HG03159 (cell line): ENCODE measurements at regions not wholly inside any gene's neighbourhood (a gene's known extent, or its start where the extent isn't known, plus 50 kb on each side); places are given as distances from the start of the nearest gene placed in this dataset.
"Not testable (repeated sequence)": the region's sequence is repeated elsewhere in the genome, so short reads cannot be mapped to it uniquely, and the experiment has no call there.

Experiments
- ATAC-seq: cut with Tn5 transposase; IDR thresholded peaks from one replicate; pipeline ENCODE4 v1.9.1; 2021; ENCODE audit warnings: mild to moderate bottlenecking, moderate library complexity; ENCODE audit not compliant: unreplicated experiment

DNA sequence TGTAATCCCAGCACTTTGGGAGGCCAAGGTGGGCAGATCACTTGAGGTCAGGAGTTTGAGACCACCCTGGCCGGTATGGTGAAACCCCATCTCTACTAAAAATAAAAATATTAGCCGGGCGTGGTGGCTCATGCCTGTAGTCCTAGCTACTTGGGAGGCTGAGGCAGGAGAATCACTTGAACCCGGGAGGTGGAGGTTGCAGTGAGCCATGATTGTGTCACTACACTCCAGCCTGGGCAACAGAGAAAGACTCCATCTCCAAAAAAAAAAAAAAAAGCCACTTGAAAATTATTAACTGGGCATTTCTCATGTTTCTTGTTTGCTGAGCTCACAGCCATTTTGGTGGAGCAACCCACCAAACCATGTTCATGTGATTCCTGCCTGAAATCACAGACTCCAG is 131.1 kb upstream of the LPP start:
- not testable (repeated sequence) for ATAC-seq

GRCh38 chr3:188025555-188025954 is 128.4 kb upstream of the LPP start:
- ATAC-seq, result no peak

DNA sequence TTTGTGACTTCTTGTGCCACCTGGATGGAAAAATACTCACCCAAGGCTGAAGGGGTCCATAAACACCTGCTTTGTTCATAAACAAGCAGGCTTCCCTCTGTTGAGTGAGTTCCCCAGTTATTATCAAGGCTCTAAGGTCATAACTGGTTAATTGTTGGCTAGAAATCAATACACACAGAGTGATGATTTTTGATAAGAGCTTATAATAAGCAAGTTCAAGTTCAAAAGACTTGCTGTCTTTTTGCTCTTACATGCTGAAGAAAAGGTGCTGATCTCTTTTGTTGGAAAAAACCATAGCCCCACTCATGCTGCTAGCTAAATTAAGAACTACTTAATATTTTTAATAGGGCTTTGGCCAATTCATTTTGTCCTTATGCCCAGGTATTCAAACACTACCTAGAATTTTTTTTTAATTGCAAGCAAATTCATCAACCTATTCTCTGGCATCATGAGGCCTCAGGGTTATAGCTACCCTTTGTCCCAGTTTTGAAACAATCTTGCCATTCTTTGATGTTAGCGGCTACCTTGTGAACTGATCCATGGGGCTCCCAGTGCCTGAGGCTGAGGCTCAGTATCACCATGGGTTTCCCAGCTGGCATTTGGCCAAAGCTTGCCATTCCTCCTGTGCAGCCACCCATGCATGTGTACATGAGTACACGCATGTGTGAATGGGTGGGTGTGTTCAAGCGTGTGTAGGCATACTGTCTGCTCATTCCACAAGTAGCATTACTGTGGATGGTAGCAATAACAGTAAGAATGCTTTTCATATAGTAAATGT is 127.6 kb upstream of the LPP start:
- ATAC-seq, result no peak

- no peak for ATAC-seq
These were observed 122.8 kb upstream of the LPP start for GRCh38 chr3:188031121-188031520.

- ATAC-seq, result no peak
These were observed 119.0 kb upstream of the LPP start for GRCh38 chr3:188034989-188035388.

- ATAC-seq, result no peak
These were observed 117.4 kb upstream of the LPP start for GRCh38 chr3:188036375-188037194.

DNA sequence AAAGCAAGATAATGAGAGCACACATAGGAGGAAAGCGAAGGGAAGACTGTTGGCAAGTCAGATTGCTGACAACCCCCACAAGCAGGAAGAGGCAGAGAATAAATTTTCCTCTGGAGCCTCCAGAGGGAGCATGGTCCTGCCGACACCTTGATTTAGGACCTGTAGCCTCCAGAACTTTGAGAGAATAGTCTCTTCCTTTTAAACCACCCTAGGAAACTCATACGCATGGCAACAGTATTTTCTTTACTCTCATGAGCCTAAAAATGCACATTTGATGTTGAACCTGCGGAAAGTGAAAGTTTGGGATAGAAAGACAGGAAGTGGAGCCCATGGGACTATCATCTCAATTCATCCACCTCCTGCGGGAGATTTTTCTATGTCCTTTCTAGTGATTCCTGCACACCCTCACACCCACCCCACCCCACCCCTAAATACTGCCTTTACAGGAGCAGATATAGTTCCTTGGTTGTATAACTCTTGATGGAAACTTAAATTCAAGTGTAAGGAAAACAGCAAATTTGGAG is 116.7 kb upstream of the LPP start:
- no peak for ATAC-seq

DNA sequence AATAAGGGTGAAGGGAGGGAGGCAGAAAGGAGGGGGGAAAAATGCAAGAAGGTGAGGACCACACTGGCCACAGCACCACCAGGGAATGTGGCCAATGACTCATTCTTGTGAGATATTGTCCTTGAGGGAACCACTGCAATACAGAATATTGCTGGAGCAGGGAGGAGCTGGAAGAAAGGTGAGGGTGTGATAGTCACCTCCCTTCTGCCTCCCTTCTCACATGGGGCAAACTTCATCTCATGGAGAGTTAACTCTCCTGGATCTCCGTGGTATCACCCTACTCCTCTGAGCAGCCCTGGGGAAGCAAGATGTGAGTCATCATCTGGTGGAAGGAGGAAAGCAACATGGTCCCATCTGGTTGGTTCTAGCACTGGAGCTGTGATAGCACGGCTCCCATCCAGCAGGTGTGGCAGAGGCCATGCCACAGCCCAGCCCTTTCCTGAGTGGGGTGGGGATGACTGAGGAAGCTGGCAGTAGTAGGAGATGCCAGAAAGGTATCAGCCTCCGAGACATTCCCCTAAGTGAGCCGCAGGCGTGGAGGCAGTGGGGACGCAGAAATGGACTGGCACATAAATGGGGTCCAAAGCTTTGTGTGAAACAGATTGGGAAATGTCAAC is 115.9 kb upstream of the LPP start:
- no peak for ATAC-seq

DNA sequence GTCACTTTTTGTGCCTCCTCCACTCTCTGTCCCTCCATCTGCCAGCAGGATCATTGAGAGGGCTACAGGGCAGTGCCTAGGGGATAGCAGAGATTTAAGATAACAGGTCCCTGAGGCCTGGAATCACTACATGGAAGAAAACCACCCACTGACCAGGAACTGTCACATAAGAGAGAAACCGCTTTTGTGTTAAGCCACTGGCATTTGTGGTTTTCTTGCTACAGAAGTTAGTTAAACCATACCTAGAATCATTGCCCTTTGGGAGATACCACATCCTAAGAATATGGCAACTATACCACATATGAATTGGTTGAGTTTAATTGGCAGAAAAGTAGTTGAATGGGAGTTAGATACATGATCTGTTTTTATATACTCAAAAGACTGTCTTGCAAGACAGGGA is 112.8 kb upstream of the LPP start:
- no peak for ATAC-seq

GRCh38 chr3:188041895-188042294 is 112.1 kb upstream of the LPP start:
- ATAC-seq, result no peak

DNA sequence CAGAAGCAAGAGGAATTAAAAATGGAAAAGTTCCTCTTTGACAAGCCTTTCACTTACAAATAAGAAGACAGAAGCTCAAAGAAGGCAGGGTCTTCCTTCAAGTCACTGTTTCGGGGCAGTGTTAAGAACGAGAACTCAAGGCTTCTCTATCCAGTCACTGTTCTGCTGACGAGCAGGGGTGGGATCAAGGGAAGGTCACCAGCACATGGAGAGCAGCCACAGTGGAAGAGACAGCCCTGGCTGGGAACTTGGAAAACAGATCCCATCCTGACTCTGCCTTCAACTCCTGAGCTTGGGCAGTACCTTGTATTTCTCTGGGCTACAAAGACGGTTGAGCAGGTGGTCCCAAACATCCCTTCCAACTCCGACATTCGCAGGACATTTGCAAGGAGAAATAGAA is 111.5 kb upstream of the LPP start:
- ATAC-seq, result no peak

DNA sequence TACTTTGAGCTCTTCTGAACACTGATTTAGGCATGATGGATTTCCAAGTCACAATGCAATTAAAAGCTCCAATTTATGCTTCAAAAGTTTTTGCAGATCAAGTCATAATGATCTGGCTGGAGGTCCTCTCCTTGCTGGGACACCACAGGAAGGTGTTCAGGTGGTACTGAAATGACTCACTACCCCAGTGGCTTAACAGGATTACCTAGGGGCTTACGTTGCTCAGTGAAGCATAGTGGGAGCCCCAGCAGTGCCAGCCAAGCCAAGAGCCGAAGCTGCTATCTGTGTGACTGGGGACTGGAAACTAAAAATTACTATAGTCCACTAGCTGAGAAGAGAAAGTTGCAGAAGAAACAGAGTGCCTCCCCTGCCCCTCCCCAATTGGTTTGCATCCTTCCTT is 110.1 kb upstream of the LPP start:
- ATAC-seq, result no peak

DNA sequence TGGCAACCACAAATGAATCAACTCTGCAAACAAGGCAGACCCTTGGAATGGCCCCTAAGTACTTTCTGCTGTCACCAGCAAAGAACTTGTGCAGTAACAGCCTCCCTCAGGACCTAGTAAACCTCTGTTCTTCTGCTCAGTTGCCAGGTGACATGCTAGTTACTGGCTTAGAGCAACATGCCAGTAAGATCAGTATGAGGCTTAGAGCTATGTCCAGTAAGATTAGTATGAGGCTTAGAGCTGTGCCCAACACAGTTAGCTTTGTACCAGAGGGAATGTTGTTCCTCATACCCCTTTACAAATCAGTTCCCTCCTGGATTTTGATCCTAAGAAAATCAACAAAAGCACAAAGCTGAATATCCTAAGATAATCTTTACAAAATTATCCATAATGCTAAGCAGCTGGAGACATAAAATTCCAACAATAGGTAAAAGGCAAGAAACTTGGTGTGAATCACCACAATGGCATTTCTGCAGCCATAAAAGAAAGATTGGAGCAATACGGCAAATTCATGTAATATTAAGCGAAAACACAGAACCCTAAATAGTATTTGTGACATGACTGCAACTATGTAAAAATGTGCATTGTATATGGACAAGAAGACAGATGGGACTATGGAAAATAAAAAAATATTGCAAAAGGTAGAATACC is 107.3 kb upstream of the LPP start:
- ATAC-seq, result no peak

- no peak for ATAC-seq
These were observed 106.4 kb upstream of the LPP start for GRCh38 chr3:188047536-188047935.

- ATAC-seq, result no peak
These were observed 104.1 kb upstream of the LPP start for GRCh38 chr3:188049606-188050530.

DNA sequence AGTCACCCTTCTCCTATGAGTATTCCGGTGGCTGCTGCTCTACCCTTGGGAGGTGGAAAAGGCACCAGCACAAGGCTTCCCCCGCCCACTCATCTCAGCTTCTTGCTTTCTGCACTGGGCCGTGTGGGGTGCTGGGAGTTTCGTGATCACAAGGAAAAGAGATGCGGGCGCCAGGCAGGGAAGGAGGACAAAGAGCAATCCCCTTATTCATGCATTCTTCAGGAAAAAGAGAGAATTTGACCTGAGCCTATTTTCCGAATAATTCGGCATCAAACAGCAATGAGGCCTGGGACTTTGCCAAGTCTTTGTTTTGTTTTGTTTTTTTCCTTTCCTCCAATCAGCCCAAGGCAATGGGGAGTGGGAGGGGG is 102.2 kb upstream of the LPP start:
- no peak for ATAC-seq

DNA sequence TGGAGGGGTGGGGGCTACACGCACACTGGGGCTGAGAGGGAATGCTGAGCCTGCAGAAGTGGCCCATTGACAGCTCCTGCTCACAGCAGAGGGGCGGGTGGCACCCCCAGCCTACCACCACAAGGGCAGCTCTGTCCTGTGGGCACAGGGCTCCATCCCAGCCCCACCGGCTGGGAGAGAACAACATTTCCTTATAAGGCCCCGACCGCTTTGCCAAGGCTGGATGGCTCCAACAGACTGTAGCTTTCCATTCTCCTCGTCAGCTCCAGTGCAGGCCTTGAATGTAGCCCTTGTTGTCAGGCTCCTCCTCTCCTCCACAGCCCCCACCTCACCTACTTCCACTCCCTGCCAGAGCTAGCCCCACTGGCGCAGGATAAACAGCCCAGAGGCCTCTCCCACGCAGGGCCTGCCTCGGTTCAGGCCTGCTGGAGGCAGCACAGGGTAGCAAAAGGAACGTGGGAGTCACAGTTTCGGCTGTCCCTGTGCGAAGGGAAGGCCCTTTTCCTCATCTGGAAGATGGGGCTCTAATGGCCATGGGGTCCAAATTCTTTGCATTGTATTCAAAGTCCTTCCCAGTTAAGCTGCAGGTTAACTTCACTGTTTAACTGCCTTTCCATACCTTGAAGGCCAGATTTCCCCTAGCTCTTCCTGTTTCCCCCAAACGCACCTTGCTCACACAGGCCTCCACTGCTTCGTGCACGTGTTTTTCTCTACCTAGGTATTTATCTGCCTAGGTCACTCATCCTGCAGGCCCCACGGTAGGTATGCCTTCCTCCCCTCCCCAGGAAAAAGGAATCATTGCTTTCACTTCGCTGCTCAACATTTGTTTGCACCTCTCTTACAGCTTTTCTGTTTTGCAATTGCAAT is 101.6 kb upstream of the LPP start:
- no peak for ATAC-seq

DNA sequence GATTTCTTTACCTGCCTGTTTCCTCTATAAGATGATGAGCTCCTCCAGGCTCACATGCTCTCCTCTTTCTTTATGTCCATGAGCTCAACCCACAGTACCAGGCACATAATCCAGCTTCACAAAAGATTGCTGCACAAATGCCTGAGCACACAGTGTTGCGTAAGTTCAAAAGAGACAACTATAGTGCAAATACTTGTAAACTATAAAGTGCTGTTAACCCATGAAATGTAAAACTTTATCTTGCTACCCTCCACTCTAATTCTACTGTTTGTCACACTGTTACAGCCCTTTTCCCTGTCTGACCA is 101.0 kb upstream of the LPP start:
- ATAC-seq, result no peak

DNA sequence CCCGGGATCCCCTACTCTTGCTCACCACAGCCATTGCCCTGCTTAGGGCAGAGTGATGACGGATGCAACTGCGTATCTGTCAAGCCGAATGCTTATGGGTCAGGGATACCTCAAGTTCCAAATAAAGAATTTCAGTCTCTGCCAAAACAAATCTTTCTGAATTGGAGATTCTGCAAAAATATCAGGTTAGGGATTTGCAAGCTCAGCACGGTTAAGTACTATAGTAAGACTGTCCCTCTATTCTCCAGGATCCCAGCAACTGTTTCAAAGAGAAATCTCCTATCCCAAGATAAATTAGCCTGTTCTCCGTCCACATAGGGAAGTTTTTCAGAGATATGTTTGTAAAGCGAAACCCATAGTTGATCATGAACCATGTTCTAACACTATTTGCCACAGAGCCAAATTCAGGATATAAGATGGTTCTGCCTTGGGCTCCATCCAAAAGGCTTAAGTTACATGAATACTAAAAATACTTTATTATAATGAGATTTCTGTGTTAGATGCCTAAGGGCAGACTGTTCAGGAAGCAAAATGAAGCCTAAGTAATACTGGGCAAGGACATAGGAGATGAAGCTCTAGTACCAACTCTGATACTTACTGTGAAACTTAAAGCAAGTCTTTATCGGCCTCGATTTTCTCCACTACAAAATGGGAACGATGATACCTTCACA is 100.1 kb upstream of the LPP start:
- no peak for ATAC-seq
